ENCODE measurements at regions not wholly inside any gene's neighbourhood (a gene's known extent, or its start where the extent isn't known, plus 50 kb on each side); places are given as distances from the start of the nearest gene placed in this dataset.

- TF ChIP-seq POLR2A (IDR thresholded peaks at IDR 0.05; ENCODE audit: low read length) (no peak), SMC3 (IDR thresholded peaks at IDR 0.05) (no peak), USF2 (IDR thresholded peaks at IDR 0.05) (no peak), CTCF (IDR thresholded peaks at IDR 0.05) (no peak), JUN (IDR thresholded peaks at IDR 0.05) (no peak)
These were observed 82.8 kb upstream of the TLE1 start for GRCh38 chr9:81772144-81772543.
